KMS-11 (cell line): ENCODE measurements at regions not wholly inside any gene's neighbourhood (a gene's known extent, or its start where the extent isn't known, plus 50 kb on each side); places are given as distances from the start of the nearest gene placed in this dataset.
"Not testable (repeated sequence)": the region's sequence is repeated elsewhere in the genome, so short reads cannot be mapped to it uniquely, and the experiment has no call there.

Experiments
- H2AFZ ChIP-seq: fragments of 200-600 bp; sonication (generic); 2 replicates; pipeline ENCODE4 v1.6.1; 2016; ENCODE audit warnings: antibody characterized with exemption, mixed run types, low read depth
- H3K27ac ChIP-seq: fragments of 200-600 bp; sonication (generic); 2 replicates; pipeline ENCODE4 v1.6.1; 2016; ENCODE audit warnings: mild to moderate bottlenecking, mixed run types
- H3K27me3 ChIP-seq: fragments of 200-600 bp; sonication (generic); 2 replicates; pipeline ENCODE4 v1.6.1; 2017; ENCODE audit warnings: mild to moderate bottlenecking, low read depth, mixed run types, moderate library complexity; ENCODE audit not compliant: insufficient read depth
- H3K36me3 ChIP-seq: fragments of 200-600 bp; sonication (generic); 2 replicates; pipeline ENCODE4 v1.6.1; 2017; ENCODE audit warnings: mild to moderate bottlenecking, mixed run types; ENCODE audit not compliant: insufficient read depth
- H3K4me1 ChIP-seq: fragments of 200-600 bp; sonication (generic); 2 replicates; pipeline ENCODE4 v1.6.1; 2016; ENCODE audit warnings: mild to moderate bottlenecking, low read depth, mixed run types; ENCODE audit not compliant: poor library complexity, severe bottlenecking
- H3K4me2 ChIP-seq: fragments of 200-600 bp; sonication (generic); 2 replicates; pipeline ENCODE4 v1.7.0; 2016; ENCODE audit warnings: mild to moderate bottlenecking, mixed run types
- H3K4me3 ChIP-seq: fragments of 200-600 bp; sonication (generic); IDR thresholded peaks from 2 replicates; pipeline ENCODE4 v1.6.1; 2017; ENCODE audit warnings: low read depth, low read length, mixed read lengths; ENCODE audit not compliant: insufficient read depth
- H3K79me2 ChIP-seq: fragments of 200-600 bp; sonication (generic); 2 replicates; pipeline ENCODE4 v1.6.1; 2016; ENCODE audit warnings: low read depth, mixed run types; ENCODE audit not compliant: insufficient read depth
- H3K9ac ChIP-seq: fragments of 200-600 bp; sonication (generic); 2 replicates; pipeline ENCODE4 v1.6.1; 2016; ENCODE audit warnings: mild to moderate bottlenecking, mixed run types
- H4K20me1 ChIP-seq: fragments of 200-600 bp; sonication (generic); 2 replicates; pipeline ENCODE4 v1.6.1; 2016; ENCODE audit warnings: mild to moderate bottlenecking, mixed run types; ENCODE audit not compliant: insufficient read depth
- TF ChIP-seq, protein P1 (sequence below): fragments of 200-600 bp; sonication (generic); conservative IDR thresholded peaks from 2 replicates; pipeline ENCODE4 v1.6.1; 2017; ENCODE audit warnings: low read depth, mild to moderate bottlenecking, antibody characterized with exemption, low read length, moderate library complexity, mixed read lengths

GRCh38 chr3:130816561-130817445, 70.2 kb upstream of the PIK3R4 start:
- TF ChIP-seq, protein P1, sequence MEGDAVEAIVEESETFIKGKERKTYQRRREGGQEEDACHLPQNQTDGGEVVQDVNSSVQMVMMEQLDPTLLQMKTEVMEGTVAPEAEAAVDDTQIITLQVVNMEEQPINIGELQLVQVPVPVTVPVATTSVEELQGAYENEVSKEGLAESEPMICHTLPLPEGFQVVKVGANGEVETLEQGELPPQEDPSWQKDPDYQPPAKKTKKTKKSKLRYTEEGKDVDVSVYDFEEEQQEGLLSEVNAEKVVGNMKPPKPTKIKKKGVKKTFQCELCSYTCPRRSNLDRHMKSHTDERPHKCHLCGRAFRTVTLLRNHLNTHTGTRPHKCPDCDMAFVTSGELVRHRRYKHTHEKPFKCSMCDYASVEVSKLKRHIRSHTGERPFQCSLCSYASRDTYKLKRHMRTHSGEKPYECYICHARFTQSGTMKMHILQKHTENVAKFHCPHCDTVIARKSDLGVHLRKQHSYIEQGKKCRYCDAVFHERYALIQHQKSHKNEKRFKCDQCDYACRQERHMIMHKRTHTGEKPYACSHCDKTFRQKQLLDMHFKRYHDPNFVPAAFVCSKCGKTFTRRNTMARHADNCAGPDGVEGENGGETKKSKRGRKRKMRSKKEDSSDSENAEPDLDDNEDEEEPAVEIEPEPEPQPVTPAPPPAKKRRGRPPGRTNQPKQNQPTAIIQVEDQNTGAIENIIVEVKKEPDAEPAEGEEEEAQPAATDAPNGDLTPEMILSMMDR, result no peak
- Histone ChIP-seq H3K9ac (no peak overlapping the region), H3K27me3 (no peaks in the 10 kb centered on the region)

GRCh38 chr3:130818066-130818465, 71.4 kb upstream of the PIK3R4 start:
- H2AFZ ChIP-seq, H3K4me1 ChIP-seq, H3K27me3 ChIP-seq, H3K36me3 ChIP-seq, H3K79me2 ChIP-seq, H4K20me1 ChIP-seq, H3K4me2 ChIP-seq, H3K27ac ChIP-seq, H3K9ac ChIP-seq, H3K4me3 ChIP-seq: not testable (repeated sequence)

More at GRCh38 chr3:130816561-130817445, 70.2 kb upstream of the PIK3R4 start:
- Histone ChIP-seq H4K20me1 (no peaks in the 10 kb centered on the region), H3K4me2 (no peak overlapping the region), H3K27ac (no peak overlapping the region), H3K79me2 (no peaks in the 10 kb centered on the region), H2AFZ (no peak overlapping the region), H3K36me3 (no peaks in the 10 kb centered on the region), H3K4me1 (no peaks in the 10 kb centered on the region), H3K4me3 (no peak overlapping the region)

GRCh38 chr3:130820976-130821375, 72.9 kb upstream of the ATP2C1 start:
- TF ChIP-seq, protein P1, result no peak
- Histone ChIP-seq H2AFZ (no peak overlapping the region), H3K27me3 (no peaks in the 10 kb centered on the region), H3K9ac (no peak overlapping the region), H4K20me1 (no peaks in the 10 kb centered on the region), H3K4me1 (no peaks in the 10 kb centered on the region), H3K4me3 (no peak overlapping the region), H3K79me2 (no peaks in the 10 kb centered on the region), H3K27ac (no peak overlapping the region), H3K4me2 (no peak overlapping the region), H3K36me3 (no peaks in the 10 kb centered on the region)

DNA sequence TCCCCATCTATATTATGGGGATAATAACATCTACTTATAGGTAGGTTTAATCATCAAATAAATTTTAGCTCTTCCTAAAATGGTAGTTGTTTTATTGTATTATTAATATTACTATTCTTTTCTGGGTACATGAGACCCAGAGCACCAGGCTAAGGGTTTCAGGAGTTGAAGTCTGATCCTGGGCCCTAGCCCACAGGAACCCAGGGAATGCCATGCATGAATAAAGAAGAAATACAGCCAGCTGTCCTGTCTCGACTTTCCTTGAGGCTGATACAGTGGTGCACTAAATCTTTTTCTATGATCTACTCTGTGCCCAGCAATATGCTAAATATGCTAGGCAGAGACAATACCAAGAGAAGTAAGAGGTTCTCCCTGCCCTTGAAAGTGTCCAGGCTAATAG, 72.1 kb upstream of the ATP2C1 start:
- Histone ChIP-seq H3K79me2 (no peaks in the 10 kb centered on the region), H3K4me3 (no peak overlapping the region), H3K4me2 (no peak overlapping the region), H3K36me3 (no peaks in the 10 kb centered on the region), H3K9ac (no peak overlapping the region), H2AFZ (no peak overlapping the region), H3K4me1 (no peaks in the 10 kb centered on the region), H4K20me1 (no peaks in the 10 kb centered on the region), H3K27ac (no peak overlapping the region), H3K27me3 (no peaks in the 10 kb centered on the region)
- TF ChIP-seq, protein P1, result no peak

GRCh38 chr3:130823241-130823884, 70.5 kb upstream of the ATP2C1 start:
- no peak overlapping the region for H2AFZ ChIP-seq
- TF ChIP-seq, protein P1, result no peak

More at GRCh38 chr3:130823241-130823884, 70.5 kb upstream of the ATP2C1 start:
- Histone ChIP-seq H3K36me3 (no peaks in the 10 kb centered on the region), H4K20me1 (no peaks in the 10 kb centered on the region), H3K27ac (no peak overlapping the region), H3K27me3 (no peaks in the 10 kb centered on the region), H3K79me2 (no peaks in the 10 kb centered on the region), H3K4me1 (no peaks in the 10 kb centered on the region), H3K4me3 (no peak overlapping the region), H3K4me2 (no peak overlapping the region), H3K9ac (no peak overlapping the region)
